Endometrial microvascular endothelial cells (primary cell): ENCODE measurements at regions not wholly inside any gene's neighbourhood (a gene's known extent, or its start where the extent isn't known, plus 50 kb on each side); places are given as distances from the start of the nearest gene placed in this dataset.

Source experiments
- in situ Hi-C: cut with HindIII; loops from 2 replicates; pipeline ENCODE4 v1.10.0; 2017; ENCODE audit warnings: low sequenced_read_pairs, low pct_unique_long_range_greater_than_20kb; ENCODE audit errors: inconsistent ontology term

GRCh38 chr15:70250208-70251201 lies 152.8 kb upstream of the TLE3 start:
- in situ Hi-C loops = no loop called here

DNA sequence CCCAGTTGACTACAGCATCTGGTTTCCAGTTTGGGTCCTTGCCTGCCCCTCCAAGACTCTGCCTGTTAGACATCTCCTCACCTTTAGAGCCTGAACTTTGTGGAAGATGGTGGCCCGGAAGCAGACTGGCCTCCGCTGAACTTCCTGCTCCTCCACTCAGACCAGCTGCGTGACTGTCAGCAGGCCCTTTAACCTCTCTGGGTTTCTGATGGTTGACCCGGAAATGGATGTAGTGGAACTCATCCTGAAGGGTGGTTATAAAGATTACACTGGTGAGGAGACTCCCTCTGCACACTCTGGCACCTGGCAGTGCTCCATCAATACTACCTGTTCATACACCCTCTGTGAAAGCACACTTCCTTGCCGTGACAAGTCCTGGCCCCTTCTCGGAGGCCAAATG lies 151.9 kb upstream of the TLE3 start:
- in situ Hi-C loops = no loop called here

GRCh38 chr15:70248116-70249025 lies 150.7 kb upstream of the TLE3 start:
- in situ Hi-C loops = no loop called here

DNA sequence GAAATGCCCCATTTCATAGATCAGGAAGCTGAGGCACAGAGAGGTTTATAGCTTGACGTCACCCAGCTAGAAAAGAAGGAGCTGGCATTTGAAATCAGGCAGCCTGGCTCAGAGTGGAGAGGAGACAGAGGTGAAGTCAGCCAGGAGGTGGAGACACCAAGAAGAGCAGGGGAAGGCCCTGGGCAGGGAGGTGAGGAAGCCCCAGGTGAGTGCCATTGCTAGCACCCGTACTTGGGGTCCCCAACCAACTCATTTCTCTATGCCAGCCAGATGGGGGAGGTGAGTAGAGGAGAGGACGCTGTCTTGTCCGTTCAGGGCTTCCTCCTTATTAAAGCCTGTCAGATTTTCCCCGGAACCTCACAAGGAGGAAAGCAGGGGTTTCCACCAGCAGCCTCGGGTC lies 149.6 kb upstream of the TLE3 start:
- in situ Hi-C loops = no loop called here

DNA sequence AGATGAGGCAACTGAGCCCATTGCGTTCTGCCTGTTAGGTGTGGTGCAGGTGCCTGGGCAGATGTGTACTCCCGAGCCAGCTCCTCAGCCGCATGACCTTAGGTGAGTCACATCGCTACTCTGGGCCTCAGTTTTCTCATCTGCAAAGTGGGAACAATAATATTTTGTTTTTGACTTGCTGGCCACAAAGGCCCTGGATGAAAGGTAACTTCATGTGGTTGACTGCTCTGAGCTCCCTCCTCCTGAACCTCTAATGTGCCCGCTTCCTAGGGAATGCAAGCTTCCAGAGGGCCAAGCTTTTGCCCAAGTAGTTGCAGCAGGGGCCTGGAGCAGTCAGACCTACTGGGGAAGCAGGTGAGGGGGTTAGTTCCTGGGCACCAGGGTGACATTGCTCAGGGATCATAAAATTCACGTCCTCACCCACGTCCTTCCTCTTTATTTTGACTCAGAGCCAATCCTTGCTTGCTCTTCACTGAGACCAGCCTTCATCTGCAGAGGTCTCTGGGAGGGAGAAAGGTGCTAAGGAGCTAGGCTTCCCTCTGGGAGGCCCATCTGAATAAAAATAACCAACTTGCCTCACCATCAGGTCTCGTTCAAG lies 149.0 kb upstream of the TLE3 start:
- in situ Hi-C loops = no loop called here

- in situ Hi-C loops = no loop called here
Measured at GRCh38 chr15:70245932-70246622, 148.4 kb upstream of the TLE3 start.

DNA sequence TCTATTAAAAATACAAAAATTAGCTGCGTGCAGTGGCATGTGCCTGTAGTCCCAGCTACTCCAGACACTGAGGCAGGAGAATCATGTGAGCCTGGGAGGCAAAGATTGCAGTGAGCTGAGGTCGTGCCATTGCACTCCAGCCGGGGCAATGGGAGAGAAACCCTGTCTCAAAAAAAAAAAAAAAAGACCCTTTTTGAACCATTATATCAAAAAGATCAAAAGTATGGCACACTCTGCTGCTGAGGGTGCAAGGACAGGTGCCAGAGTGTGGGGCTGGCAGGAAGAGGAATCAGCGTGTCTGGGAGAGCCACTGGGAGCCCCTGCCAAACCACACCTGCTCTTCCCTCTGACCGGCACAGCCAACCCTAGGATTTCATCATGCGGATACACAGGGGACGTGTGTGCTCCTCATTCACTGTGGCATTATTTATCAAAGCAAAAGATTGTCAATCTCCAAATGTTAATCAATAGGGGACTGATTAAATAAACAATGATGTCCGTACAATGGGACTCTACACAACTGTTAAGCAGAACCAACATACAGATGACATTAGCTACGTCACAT lies 147.3 kb upstream of the TLE3 start:
- in situ Hi-C loops = no loop called here

DNA sequence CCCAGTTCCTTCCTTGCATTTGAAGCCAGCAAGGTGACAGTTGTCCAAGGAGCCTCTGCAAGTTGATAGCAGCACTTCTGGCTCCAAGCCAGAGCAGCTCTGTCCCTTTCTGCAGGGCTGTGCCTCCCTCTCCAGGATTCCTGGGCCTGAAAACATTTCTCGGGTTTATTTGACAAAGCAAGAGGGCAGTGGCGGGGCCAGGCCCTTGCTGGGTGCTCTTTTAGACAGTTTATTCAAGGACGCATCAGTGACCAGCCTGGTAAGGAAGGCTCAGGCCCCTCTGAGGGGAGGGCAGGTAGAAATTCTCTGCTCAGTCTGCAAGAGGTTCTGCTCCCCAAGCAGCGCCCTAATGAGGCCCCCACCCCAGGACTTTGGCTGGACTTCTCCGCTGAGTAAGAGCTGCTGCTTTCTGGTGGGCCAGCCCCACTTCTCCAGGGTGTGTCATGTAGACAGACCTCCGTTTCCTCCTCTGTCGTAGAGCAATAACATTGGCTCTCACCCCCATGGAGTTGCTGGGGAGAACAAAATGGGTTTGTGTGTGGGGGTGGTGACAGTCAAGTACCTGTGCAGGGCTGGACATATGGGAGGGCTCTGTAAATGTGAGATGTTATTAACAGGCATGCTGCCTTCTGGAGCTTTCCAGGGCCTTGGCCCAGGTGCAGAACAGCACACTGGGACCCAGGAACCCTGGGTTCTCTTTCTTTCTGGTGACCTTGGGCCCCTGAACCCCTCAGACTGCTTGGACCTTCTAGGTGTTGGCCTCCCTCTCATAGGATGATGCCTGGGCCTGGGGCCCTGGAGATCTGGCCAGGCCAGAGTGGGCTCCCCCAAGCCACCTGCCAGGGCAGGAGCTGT lies 146.2 kb upstream of the TLE3 start:
- in situ Hi-C loops = no loop called here

DNA sequence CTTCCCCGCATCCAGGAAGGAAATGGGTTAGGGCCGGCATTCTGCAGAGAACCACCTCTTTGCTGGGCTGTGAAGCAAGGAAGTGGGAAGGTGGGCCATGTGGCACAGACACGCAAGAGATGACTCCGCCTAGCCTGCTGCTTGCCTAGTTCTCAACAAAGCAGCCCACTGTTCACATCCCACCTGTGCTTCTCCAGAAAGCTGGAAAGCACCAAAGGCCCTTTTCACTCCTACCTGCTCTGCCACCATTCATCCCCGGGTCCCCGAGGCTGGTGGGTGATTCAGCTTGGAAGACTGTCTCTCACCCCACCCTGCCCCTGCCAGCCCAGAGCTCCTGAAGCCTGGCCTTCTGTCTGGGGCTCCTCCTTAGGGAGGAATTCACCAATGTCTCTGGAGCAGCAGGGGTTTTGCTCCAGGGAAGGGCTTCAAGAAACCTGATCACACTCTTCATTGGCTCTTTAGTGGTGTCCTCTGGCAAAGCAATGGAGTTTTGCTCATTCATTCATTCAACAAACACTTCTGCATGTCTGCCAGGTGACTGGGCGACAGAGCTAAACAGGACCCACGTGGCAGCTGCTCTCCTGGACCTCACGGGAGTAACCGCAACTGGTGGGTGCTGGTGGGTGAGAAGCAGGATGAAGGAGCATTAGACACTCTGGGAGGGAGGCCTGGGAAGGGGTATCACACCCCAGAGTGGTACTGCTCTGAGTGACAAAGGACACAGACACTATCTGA lies 145.4 kb upstream of the TLE3 start:
- in situ Hi-C loops = no loop called here

DNA sequence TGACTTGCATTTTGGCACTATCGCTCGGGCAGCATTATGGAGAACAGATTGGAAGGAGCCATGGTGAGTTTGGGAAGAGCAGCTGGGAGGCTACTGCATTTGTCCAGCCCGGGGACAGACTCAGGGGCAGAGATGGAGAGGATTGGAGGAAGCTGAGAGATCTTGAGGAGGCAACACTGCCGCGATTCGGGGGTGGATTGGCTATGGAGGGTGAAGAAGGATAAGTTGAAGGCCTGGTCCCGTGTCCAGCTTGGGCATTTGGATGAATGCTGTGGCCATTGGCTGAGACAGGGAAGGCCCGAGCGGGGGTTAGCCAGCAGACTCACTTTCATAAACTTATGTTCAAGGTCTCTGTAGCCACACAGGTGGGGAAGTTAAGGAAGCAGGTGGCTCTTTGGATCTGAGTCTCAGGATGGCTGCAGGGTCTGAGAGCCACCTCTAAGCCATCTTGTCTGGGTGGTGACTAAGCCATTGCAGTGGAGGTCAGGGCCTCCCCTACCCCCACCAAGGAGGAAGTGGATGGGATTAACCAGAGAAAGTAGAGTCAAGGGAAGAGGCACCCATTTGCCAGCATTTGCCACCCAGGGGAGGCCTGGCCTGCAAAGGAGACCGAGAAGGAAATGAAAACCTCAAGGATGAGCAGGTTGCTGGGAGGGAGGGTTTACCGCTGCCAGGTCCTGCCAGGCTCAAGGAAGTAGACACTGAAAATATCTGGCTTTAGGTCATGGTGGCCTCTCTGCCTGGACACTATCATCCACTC lies 144.0 kb upstream of the TLE3 start:
- in situ Hi-C loops = no loop called here

GRCh38 chr15:70240820-70241430 lies 143.2 kb upstream of the TLE3 start:
- in situ Hi-C loops = no loop called here

- in situ Hi-C loops = no loop called here
Measured at GRCh38 chr15:70240082-70240481, 142.4 kb upstream of the TLE3 start.

- in situ Hi-C loops = no loop called here
Measured at GRCh38 chr15:70238917-70239316, 141.2 kb upstream of the TLE3 start.

DNA sequence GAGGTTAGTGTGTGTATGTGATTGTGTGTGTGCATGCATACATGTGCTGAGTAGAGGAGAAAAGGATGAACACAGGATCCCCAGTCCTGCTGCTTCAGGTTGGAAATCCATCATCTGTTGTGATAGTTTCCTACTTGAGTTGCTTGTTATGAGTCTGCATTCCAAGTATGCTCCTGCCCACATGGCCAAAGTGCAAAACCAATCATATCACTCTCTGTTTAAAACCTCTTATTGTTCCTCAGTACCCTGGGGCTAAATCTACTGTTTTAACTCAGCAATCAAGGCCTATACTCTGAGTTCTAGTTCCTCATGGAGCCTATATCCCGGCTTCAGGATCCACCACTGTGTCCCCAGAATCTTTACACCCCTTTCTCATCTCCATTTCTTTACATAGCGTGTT lies 139.9 kb upstream of the TLE3 start:
- in situ Hi-C loops = no loop called here

DNA sequence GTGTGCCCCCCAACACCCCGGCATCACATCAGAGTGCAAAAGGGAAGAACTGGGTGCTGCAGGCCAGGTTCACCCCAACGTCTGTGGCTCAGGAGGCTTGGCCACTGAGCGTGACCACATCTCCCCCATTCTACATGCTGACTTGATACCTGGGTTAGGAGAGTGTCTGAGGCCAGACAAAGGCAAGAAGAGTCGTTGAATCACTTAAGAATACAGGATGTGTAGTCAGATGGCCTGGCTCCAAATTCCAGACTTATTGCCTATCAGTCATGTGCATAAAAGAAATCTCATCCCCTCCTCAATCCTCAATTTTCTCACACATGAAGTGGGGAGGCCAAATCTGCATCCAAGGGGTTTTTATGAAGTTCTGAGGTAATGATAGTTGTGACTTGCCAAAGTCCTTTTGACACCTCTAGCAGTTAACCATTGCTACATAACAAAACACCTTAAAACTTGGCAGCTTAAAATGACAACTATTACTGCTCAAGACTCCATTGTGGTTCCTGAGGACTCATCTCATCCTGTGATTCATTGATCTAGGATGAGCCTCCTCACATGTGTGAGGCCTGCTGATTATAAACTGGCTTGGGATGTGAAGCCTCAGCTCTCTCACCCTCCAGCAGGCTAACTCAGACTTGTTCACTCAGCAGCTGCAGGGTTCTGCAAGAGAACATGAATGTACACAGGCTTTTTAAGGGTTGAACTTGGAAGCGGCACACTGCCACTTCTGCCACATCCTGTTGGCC lies 138.8 kb upstream of the TLE3 start:
- in situ Hi-C loops = no loop called here
